ENCODE measurements at regions not wholly inside any gene's neighbourhood (a gene's known extent, or its start where the extent isn't known, plus 50 kb on each side); places are given as distances from the start of the nearest gene placed in this dataset.

GRCh38 chr3:148206446-148206845, 491.3 kb upstream of the AGTR1 start:
- TF ChIP-seq CTCF (IDR thresholded peaks at IDR 0.05) = no peak
- TF ChIP-seq POLR2AphosphoS5 (IDR thresholded peaks at IDR 0.05) = no peak
- TF ChIP-seq POLR2A (IDR thresholded peaks at IDR 0.05; ENCODE audit: low read depth) = no peak
- TF ChIP-seq EP300 (IDR thresholded peaks at IDR 0.05) = no peak
